DMS 273 (cell line): ENCODE measurements at regions not wholly inside any gene's neighbourhood (a gene's known extent, or its start where the extent isn't known, plus 50 kb on each side); places are given as distances from the start of the nearest gene placed in this dataset.

Source experiments
- DNase-seq: peaks from one replicate; lab custom pipeline; 2025; ENCODE audit not compliant: unreplicated experiment; lab: John Stamatoyannopoulos, UW

DNA sequence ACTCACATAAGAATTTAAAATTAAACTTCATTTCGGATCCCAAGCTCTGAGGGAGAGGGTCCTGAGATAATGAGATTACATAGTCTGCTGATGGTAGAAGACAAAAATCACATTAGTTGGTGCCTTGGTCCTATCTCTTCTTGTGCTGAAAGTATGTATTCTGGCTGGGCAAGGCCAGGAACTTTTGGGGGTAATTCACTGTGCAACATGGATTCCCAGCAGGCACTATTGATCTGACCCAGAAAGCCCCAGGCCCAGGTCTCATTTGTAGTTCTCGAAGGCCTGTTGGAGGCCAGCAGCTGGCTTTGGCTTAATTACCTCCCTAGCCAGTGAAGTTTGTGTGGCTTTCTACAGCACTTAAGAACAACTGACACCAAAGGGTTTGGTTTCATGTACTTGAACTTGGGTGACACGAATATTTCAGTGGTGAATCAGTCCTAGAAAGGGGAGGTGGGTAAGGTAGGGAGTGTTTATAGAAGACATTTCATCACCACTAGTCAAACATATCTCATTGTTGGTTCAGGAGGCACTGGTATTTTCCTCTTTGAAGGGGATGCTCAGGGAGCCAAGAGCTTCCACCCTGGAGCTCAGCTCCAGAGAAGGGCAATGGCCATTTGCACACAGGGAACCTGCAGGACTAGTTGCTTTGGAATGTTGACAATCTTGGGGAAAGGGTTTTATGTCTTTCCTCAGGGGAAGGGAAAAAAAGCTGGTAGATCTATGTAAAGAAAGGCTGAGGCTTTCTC, 217.8 kb downstream of the OSR1 start:
- no peak for DNase-seq

DNA sequence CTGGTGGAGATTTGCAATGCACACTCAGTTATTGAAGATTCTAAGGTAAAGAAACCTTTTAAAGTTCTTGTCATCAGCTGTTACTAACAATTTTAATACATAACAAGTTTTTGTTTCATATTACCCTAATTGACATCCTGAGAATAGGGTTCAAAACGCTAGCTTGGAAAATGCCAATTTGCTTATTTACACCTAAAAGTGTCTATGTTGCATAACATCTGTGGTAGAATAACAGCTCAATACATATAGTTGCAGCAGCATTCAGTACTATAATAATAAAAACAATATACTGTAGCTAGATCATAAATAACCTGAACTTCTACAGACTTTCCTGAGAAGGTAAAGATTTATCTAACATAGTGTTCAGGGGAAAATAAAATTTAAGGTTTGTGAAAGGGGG, 219.0 kb downstream of the OSR1 start:
- DNase-seq: no peak

DNA sequence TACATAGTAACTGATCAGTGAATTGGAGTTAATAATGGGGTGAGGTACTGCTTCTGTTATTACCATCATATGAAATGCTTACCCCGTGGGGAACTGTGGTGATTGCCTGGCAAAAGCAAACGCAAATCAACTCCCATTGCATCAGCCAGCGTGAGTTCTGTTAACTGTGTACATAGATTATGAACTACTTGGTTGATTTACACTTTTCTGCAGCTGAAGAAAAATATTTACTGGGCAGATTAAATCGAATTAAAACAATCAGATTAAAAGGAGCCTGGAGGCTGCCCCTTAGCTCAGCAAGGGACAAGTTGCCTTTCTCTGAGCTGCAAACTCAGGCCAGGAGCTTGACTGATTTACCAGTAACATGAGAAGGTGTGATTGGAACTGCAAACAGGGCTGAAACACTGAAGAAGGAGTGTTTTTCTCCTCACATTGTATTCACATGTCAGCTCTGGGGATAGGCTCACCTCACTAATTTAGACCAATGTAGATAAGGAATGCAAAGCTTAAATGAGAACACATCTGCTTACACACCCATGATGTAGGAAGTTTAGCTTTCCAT, 220.1 kb downstream of the OSR1 start:
- no peak for DNase-seq

- DNase-seq: no peak
Observed at GRCh38 chr2:19137433-19137832, 221.0 kb downstream of the OSR1 start.

- DNase-seq: no peak
Observed at GRCh38 chr2:19132967-19133366, 225.5 kb downstream of the OSR1 start.

DNA sequence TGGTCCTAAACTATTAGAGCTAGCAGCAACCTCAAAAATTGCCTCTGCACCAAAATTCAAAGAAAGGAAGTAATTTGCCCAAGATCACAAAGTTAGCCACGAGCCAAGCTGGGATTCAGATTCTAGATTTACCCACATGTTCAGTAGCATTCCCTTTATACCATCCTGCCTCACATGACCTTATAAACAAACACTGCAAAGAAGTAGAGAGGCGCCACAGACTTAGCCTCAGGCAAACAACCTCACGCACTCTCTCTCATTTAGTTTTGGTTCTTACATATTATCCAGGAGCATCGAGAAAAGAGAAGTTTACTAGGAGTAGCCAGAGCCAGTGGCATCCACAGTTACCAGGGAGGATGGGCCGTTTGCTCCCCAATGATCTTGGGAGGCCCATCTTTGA, 226.6 kb downstream of the OSR1 start:
- no peak for DNase-seq

- no peak for DNase-seq
Observed at GRCh38 chr2:19128148-19128547, 230.3 kb downstream of the OSR1 start.

DNA sequence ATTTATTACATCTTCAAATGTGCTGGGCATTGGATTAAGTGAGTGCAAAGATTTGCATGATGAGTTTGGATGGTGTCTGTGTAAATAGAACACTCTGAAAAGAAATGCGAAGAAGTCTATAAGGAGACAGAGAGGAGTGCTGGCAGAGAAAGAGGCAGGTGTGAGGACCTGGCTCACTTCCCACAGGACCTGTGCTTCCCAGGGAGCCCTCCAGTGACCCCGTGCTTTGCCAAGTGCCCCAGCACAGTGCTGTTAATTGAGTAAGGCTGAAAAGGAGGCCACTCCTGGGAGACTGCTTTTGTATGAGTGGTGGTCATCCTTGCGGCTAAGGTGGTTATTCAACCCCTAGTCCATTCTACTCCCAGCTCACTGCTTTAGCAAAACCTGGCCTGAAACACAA, 230.8 kb downstream of the OSR1 start:
- DNase-seq: no peak

- no peak for DNase-seq
Observed at GRCh38 chr2:19125901-19126680, 232.3 kb downstream of the OSR1 start.

- DNase-seq: no peak
Observed at GRCh38 chr2:19124135-19124534, 234.3 kb downstream of the OSR1 start.

DNA sequence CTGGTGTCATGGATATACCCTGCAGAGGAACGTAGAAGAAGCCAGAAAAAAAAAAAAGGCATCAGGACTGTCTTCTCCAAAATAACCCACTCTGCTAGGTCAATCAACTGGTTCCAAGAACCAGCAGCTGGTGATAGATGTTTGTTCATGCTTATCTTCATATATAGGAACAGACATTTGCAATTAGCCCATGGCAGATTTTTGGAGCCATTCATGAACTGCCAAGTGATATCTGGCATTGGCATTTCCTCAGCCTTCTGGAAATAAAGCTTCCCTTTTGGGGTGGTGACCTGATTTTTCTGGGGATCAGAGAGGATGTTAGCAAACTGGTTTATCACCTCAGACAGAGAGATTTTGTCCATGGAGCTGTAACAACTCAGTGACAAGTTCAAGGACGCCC, 234.9 kb downstream of the OSR1 start:
- no peak for DNase-seq

- no peak for DNase-seq
Observed at GRCh38 chr2:19122220-19122619, 236.2 kb downstream of the OSR1 start.

DNA sequence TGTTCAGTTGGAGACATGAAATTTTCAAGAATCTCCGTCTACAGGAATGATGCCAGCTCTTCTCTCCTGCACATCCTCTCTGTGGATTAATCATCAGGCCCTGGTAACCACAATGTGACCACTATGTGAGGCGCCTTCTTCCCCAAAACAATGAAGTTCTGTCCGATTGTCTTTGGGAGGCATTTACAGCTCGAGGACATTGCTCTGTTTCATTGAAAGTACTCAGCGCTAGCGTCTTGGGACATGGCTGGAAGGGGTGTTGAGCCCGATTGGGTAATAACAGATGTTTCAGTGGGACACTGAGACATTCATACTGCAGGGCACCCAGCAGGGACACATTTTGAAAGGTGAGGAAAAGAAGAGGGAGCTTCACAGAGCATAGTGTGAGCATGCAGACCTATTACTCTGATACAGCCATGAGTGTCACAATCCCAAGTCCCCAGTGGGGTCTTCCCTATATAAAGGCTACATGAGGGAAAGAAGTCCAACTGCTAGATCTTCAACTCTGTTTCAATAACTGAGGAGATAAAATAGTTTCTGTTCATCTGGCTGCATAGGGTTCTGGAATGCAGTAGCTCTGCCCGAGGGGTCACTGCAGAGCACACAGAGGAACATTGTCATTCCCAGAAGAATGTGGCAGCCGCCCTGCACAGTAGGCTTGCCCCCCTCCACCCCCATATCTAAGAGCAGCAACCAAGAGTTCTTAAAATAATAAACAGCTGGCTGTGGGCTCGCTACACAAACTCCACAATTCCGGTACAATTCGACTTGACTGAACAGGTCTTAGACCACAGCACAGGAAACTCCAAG, 237.3 kb downstream of the OSR1 start:
- no peak for DNase-seq

DNA sequence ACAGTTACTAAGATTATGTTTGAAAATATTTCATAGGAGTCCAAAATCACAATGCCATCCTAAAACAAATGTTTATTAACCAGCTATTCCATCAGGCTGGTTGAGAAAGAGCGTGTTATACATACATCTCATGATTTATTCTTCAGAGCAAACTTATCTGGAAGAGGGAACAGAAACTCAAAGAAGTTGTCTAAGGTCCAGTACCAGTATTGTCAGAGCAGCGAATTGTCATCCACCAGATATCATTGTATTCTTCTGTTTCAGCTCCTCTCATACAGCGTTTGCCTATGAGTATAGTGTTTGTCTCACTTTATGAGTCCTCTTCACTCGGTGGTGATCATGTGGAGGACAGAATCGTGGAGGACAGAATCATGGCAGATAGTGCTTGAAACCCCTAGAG, 238.2 kb downstream of the OSR1 start:
- no peak for DNase-seq

GRCh38 chr2:19119326-19120001, 239.0 kb downstream of the OSR1 start:
- DNase-seq: no peak

- DNase-seq: no peak
Observed at GRCh38 chr2:19116918-19117317, 241.5 kb downstream of the OSR1 start.

- no peak for DNase-seq
Observed at GRCh38 chr2:19114754-19115231, 243.6 kb downstream of the OSR1 start.

- no peak for DNase-seq
Observed at GRCh38 chr2:19114126-19114525, 244.3 kb downstream of the OSR1 start.

DNA sequence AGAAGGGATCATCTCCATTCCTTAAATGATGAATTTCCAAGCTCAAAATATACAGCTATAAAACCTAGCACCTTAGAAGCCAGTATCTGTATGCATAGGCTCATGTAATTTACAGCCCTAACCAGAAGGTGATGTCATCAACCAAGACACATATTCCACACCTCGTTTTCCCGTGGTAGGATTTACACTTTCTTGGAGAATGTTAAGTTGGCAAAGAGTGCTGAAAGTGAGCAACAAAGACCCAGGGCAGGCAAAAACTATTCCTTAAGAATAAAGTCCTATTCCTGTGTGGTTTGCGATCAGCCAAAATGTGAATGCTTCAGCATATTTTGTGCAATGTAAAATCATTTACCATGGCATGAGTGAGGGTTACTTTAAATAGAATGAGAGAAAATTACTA, 247.1 kb downstream of the OSR1 start:
- no peak for DNase-seq

- DNase-seq: no peak
Observed at GRCh38 chr2:19109518-19109917, 248.9 kb downstream of the OSR1 start.

- no peak for DNase-seq
Observed at GRCh38 chr2:19106376-19106775, 252.0 kb downstream of the OSR1 start.
